ENCODE measurements at regions not wholly inside any gene's neighbourhood (a gene's known extent, or its start where the extent isn't known, plus 50 kb on each side); places are given as distances from the start of the nearest gene placed in this dataset.
"Not testable (repeated sequence)": the region's sequence is repeated elsewhere in the genome, so short reads cannot be mapped to it uniquely, and the experiment has no call there.

DNA sequence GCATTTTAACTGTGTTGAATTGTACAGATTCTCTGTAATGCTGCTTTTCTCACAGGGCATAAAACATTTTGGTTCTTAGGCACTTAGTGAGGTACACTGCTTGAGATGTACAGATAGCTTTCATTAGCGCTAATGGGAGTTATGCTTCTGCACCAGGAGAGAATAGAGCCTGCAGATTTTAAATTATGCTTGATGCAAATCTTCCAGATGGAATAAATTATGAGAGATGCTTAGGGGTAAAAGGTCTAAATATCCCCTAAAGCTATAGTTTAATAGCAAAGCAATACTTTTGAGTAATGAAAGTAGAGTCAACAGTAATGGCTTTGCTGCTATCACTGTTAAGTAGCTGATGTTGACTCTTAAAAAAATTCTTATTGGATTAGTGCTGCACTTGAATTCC is 248.9 kb downstream of the S1PR1 start:
- no peak for DNase-seq

DNA sequence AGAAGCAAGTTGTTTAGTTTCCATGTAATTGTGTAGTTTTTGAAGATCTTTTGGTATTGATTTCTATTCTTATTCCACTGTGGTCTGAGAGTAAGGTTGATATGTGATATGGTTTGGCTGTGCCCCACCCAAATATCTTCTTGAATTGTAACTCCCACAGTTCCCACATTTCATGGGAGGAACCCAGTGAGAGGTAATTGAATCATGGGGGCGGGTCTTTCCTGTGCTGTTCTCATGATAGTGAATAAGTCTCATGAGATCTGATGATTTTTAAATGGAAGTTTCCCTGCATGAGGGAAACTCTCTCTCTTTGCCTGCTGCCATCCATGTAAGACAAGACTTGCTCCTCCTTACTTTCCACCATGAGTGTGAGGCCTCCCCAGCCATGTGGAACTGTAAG is 255.3 kb downstream of the S1PR1 start:
- not testable (repeated sequence) for DNase-seq

DNA sequence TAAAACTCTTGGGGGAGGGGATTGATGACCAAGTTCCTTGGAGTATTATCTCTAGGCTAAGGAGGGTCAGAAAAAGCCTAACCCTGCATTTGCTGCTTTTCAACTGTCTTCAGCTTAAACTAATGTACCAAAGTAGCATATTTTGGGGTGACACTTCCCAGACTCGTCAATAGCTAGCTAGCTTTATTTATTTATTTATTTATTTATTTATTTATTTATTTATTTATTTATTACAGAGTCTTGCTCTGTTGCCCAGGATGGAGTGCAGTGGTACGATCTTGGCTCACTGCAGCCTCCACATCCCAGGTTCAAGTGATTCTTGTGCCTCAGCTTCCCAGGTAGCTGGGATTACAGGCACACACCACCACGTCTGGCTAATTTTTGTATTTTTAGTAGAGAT is 257.1 kb downstream of the S1PR1 start:
- DNase-seq = not testable (repeated sequence)

DNA sequence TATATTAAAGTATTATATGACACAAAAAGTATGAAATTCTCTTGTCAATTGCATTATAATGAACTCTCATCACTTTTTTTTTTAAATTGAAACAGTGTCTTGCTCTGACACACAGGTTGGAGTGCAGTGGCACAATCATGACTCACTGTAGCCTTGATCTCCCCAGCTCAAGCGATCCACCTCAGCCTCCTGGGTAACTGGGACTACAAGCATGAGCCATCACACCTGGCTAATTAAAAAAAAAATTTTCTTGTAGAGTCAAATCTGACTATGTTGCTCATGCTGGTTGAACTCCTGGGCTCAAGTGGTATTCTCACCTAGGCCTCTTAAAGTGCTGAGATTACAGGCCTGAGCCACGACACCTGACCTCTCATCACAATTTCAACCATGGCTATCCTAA is 259.3 kb downstream of the S1PR1 start:
- DNase-seq = no peak

DNA sequence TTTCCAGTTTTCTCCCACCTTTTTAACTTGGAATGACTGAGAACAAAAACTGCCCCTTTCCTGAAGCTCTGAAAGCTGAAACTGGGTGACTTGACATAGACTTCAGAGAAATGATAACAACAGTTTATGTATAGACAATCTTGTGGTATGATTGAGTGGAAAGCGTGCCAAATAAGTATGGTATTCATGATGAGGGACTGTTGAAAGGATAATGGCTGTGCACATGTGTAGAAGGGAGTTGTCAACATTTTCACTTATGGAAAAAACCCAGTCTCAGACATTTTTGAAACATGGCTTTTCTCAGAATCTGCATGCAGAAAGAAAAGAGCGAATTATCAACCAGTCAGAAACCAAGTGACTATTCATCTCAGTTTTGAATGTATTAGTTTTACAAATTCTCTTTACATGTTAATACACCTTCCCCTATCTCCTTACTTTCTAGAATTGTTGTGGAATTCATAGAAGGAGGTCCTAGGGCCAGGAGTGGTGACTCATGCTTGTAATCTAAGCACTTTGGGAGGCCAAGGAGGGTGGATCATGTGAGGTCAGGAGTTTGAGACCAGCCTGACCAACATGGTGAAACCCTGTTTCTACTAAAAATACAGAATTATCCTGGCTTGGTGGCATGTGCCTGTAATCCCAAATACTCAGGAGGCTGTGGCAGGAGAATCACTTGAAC is 261.2 kb downstream of the S1PR1 start:
- DNase-seq = no peak

DNA sequence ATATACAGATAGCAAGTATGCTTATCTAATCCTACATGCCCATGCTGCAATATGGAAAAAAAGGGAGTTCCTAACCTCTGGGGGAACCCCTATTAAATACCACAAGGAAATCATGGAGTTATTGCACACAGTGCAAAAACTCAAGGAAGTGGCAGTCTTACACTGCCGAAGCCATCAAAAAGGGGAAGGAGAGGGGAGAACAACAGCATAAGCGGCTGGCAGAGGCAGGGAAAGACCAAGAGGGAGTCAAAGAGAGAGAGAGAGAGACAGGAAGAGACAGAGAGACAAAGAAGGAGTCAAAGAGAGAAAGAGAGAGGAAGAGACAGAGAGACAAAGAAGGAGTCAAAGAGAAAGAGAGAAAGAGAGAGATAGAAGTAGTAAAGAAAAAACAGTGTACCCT is 267.3 kb downstream of the S1PR1 start:
- not testable (repeated sequence) for DNase-seq

DNA sequence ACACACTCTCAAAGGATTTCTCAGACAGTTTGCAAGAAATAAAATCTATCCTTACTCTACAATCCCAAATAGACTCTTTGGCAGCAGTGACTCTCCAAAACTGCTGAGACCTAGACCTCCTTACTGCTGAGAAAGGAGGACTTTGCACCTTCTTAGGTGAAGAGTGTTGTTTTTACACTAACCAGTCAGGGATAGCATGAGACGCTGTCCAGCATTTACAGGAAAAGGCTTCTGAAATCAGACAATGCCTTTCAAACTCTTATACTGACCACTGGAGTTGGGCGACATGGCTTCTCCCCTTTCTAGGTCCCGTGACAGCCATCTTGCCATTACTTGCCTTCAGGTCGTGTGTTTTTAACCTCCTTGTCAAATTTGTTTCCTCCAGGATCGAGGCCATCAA is 268.4 kb downstream of the S1PR1 start:
- DNase-seq = not testable (repeated sequence)

DNA sequence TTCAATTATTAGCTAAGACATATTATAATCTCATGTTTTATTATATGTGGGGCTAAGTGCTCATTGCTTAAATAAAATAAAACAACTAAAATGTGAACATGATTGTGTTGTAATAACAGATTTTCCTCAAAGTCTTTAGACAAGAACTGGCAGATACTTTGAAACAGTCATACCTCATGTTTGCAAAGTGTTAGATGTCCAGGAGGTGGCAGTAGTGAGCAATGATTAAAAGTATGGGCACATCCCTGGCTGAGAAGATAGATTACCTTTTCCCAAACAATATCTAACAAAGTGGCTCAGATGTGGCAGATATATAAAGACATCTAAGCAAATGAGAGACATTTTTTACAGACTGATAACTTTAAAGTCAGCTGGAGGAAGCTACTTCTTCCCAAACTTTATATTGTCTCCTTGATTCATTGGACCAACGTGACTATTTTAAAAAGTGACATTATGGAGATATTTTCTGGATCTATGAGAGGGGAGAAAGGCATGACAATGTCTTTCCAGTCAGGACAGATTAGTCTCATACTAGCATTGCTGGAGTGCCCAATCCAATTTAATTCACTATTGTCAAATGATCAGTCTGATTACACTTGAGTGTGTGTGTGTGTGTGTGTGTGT is 269.8 kb downstream of the S1PR1 start:
- peak in 1 of 2 donors; percentile 2 for DNase-seq

DNA sequence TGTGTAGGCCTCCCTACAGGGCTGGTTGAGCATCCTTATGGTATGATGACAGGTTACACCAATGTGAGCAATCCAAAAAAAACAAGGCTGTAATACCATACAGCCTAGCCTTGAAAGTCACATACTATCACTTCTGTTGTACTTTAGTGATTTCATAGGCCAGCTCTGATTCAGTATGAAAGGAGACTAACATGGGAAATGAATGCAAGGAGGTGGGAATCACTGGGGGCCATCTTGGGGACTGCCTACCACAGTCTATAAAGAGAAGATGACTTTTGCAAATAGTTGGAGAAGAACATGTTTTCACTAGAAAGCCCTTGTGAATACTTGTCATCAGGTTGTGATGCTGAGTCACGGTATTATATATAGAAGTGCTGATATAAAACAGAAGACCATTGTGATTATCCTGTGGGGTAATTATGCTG is 270.7 kb downstream of the S1PR1 start:
- no peak for DNase-seq

DNA sequence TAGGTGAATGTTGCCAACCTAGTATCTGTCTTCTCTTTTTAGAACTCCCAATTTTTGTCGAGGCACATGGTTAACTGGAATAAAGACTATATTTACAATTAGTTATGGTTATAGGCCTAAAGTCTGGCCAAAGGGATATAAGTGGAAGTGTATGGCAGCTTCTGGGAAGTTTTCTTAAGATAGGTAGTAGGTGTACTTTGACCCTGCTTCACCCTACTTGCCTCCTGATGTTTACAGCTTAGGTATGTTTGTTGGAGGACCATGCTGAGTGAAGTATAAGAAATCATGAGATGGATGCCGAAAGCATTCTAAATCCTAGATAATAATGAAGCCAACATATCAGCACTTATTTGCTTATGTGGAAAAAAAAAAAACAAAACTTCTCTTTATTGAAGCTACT is 272.1 kb downstream of the S1PR1 start:
- DNase-seq = no peak

DNA sequence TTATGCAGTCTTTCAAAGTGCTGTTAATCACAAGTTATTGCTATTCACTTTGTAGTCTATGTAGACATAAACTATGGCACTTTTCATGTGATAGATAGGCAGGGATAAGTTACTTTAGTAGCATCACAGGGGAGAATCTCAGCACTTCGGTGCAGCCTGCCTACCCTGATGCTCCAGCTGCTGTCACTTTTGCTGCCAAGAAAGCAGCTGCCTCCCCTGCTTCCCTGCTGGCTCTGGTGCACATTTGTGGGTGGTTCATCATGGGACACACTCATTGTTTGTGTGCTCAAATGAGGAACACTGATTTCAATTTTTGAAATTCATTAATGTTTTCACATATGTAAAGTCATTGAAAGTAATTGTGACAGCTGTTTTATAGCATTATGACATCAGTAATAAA is 272.6 kb downstream of the S1PR1 start:
- peak in 1 of 2 donors; percentile 11 for DNase-seq

DNA sequence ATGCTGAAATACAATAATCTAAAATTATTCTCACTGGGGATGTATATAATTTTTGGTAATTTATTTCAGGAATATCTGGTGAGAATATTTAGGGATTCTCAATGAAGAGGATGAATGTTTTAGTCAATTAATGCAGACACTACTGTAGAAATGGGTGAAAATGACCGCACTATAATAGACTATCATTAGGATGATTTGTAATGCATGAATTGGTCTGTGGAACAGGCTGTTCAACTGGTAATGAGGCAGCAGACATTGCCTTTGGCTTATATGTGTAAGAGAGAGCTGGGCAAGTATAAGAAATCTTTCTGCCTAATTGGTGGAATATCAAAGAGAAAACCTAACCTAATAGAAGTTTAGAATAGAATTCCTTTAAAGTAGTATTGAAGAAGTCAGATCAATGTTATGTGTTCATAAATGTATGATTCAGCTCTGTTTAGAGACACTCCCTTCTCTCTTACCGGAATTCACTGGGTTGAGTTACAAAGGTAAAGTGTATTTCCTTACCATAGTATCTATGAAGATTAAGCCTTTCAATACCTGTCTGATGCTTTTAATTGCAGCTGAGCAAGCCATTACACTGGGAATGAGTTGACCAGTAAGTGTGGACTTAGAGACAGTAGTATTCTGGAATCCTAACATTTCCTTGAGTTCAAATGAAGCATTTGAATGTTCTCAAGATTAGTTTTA is 274.5 kb downstream of the S1PR1 start:
- no peak for DNase-seq

DNA sequence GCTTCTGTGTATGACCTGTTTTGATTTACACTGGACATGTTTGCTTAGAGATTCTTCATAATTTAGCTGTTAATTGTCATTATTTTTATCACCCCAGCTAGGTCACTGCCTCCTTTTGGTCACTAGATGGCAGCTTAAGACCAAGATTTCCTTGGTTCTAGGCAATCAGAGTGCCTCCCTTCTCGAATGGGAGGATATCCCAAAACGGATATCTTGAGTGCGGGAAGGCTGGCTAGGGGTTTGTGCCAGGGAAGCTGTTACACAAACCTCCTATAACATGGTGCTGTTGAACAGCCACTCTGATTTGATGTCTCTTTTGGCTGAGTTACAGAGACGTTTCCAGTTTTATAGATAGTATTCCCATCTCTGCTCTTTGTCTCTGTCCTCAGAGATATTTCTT is 283.5 kb downstream of the S1PR1 start:
- no peak for DNase-seq

DNA sequence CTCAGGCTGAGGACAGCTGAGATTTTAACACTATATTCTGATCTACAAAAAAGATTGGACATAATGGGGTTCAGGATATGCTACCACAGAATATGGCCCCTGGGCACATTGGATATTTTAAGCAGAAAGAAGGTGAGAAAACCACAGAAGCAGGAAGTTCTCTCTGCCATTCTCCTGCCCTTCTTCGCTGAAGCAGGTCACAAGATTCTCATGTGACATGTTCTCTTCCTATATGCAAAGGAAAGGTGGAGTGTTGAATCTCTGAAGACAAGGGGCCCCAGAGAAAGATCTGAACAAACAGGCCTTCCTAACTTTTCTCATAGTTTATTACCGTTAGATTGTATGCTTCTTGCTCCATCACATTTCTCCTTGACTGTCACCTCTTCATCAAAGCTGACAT is 285.7 kb downstream of the S1PR1 start:
- DNase-seq = no peak

DNA sequence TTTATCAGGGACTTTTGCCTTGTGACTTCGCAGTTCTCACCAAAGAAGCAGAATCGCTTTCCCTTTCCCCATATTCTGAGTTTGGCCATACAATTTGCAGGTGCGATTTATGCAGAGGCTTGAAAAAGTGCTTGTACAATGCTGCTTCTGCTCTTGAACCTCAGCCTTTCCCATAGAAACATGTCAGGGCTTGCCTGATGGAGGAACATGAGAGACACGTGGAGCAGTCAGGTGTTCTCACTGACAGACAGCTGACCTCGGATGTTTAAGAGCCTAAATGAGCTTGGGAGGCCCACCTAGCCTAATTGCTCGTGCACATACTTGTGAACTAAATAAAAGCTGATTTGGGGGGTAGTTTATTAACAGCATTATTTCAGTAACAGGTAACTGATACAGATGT is 290.0 kb downstream of the S1PR1 start:
- DNase-seq = no peak

DNA sequence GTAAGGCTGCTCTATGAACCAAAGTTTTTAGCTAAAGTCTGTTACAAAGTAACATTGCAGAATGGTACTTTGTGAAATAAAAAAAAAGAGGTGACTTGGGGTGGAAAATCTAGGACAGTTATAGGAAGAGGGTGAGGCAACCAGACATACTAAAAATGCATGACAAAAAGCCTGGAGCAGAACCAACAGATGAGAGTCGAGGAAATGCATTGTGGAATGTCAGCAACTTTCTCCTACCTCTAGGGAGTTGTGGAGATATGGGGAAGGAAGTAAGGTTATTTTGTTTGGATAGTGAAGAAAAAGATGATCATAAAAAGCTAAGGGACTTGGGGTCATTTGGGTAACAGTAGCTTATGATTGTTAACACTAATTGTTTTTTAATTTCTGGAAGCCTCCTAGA is 295.6 kb downstream of the S1PR1 start:
- no peak for DNase-seq

DNA sequence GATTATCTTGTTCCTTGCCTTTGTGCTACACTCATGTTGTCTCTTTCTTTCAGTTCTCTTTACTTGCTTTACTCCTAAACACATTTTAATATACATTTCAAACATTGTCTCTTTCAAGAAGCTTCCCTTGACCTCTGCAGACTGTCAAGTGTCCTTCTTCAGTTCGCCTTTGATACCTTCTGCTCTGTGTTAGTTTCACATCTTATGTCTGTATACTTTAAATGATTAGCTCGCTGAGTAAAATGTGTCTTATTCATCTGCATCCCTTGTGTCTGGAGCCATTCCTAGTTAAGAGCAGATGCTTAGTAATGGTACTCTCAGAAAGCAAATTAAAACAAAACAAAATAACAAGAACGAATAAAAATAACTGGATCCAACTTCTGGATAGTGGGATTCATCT is 303.3 kb downstream of the S1PR1 start:
- DNase-seq = no peak

DNA sequence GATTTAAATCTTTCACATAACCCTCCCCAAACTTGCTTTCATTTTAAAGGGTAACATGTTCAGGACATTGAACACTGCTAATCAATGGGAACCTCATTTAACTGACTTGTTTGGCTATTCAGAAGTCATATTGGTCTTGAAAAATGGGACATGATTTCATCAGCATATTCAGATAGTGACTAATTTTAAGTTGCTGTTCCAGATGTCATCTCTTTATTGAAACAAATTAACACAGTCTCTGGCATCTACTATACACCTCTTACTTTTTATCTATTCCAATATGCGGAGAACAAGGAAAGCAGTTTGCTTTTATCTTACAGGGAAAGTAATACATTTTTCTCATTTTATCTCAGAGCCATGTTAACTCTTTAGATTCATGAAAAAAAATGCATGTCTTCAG is 310.1 kb downstream of the S1PR1 start:
- no peak for DNase-seq

DNA sequence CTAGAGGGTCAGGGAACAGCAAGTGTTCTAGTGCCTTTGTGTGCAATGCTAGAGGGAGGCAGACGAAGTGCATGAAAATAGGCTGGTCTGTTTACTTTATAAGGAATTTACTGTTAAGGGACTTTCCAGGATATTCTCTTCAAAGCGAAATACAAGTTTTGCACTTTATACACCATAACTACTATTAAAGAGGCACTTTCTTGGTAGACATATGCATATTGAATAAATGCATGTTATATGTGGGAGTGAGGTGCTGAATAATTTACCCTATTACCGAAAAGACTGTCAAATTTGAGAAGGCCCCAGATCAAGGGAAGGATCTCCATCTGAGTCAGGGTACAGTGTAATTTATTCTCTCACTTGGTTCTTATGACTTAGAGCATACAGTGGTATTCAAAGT is 310.5 kb downstream of the S1PR1 start:
- DNase-seq = no peak

DNA sequence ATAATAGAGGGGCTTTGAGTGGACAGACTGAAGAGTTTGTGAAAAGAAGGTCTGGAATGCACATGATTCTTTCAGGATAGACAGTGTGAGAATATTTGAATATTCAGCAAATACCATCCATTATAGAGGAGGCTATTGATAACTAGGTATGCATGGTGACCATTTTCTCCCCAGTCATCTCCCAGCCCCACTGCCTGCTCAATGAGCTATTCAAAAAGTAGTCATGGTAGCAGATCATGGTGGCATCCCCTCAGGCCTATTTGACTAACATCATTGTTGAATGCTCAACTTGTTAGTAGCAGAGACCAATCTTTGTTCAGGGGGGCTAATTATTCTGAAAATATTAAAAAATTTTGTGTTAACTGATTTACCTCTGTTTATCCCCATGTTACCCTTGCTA is 311.6 kb downstream of the S1PR1 start:
- no peak for DNase-seq

DNA sequence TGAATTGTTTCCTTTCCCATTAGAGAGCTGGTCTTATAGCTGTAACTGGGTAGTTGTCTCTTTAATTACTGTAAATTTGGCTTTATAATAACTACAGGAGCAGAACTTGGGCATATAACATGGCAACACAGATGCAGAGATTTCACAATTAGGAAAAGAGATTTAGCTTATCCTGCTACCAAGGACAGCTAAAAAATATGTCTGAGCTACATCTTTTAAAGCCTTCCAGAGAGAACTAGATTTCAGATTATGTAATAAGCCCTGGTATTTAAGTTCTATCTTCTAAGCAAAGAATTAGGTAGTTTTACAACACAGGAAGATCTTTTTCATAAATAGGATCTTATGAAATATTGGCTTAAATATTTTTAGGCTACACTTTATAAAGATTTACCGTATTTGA is 313.8 kb downstream of the S1PR1 start:
- no peak for DNase-seq

DNA sequence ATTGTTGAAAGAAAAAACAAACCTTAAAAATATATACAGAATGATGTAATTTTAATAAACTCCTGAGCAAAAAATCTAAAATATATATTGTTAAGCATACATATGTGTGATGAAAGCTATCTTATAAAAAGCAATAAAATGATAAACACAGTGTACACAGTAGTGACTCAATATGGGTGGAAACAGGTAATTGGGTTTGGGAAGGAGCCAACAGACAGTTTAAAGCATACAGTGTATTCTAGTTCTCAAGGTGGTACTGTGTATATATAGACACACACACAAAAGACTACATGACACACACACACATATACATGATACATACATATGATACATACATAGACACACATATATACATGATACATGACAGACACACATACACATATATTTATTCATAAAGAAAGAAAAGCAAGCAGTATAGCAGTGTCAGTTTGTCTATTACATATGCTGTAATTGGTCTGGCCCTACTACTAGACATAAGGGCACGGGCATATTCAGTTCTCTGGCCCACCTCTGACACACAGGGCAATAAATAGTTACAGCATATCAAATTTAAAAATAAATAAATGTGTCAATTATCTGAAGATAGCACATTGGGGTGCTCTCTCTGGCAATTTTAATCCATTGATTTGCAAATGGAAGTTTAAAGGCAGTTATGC is 330.2 kb downstream of the S1PR1 start:
- DNase-seq = no peak

DNA sequence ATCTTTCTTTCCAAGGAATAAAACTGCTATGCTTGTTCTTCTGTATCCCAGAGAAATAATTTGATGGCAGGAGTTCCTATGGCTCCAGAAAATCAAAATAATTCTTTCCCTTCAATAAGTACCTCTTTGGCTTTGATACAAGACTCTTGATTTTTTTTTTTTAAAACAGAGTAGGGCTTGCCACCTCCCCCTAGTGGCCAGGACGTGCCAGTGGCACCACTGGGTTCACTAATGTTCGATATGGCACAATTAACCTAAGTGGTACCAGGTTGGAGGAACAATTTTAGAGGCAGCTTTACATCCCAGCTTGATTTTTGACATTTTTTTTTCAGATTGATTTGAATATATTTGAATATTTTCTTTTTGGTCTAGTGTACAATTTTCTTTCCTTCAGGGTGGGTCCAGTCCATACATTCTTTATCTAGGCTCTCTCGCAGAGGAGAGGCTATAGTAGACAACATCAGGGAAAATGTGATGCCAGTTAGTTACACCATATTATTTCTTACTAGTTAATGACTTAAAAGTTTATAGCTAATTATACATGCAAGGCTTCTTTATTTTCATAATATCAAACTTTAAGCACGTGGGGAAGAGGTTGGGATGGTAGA is 330.9 kb downstream of the S1PR1 start:
- DNase-seq = no peak
